Limb (tissue), 2 donors: ENCODE measurements at regions not wholly inside any gene's neighbourhood (a gene's known extent, or its start where the extent isn't known, plus 50 kb on each side); places are given as distances from the start of the nearest gene placed in this dataset.

Source experiments
- DNase-seq, 2 donors: peaks; one replicate each; pipeline ENCODE4 v3.0.0-alpha.2; 2016; ENCODE audit errors: extremely low spot score in 2 of 2

GRCh38 chr11:133787379-133788141, 57.8 kb downstream of the SPATA19 start:
- DNase-seq, result peak; percentile 36 to 59

GRCh38 chr11:133785795-133786340, 59.4 kb downstream of the SPATA19 start:
- no peak for DNase-seq

GRCh38 chr11:133784359-133784758, 61.0 kb downstream of the SPATA19 start:
- DNase-seq, result no peak

GRCh38 chr11:133782116-133782725, 63.1 kb downstream of the SPATA19 start:
- no peak for DNase-seq

GRCh38 chr11:133778161-133778560, 67.2 kb downstream of the SPATA19 start:
- DNase-seq, result no peak

- DNase-seq, result no peak
Measured at GRCh38 chr11:133776671-133777367, 68.5 kb downstream of the SPATA19 start.

- DNase-seq, result no peak
Measured at GRCh38 chr11:133762538-133762937, 82.8 kb downstream of the SPATA19 start.

GRCh38 chr11:133753150-133753549, 92.2 kb downstream of the SPATA19 start:
- DNase-seq, result no peak

GRCh38 chr11:133749841-133750240, 95.5 kb downstream of the SPATA19 start:
- DNase-seq, result no peak

GRCh38 chr11:133747409-133747808, 97.9 kb downstream of the SPATA19 start:
- DNase-seq, result no peak

GRCh38 chr11:133746663-133747306, 98.5 kb downstream of the SPATA19 start:
- no peak for DNase-seq

- no peak for DNase-seq
Measured at GRCh38 chr11:133745791-133746190, 99.5 kb downstream of the SPATA19 start.

- no peak for DNase-seq
Measured at GRCh38 chr11:133742353-133742752, 103.0 kb downstream of the SPATA19 start.

GRCh38 chr11:133740963-133741362, 104.3 kb downstream of the SPATA19 start:
- DNase-seq, result no peak

- DNase-seq, result no peak
Measured at GRCh38 chr11:133739481-133739880, 105.8 kb downstream of the SPATA19 start.

- DNase-seq, result no peak
Measured at GRCh38 chr11:133738624-133739023, 106.7 kb downstream of the SPATA19 start.

- DNase-seq, result no peak
Measured at GRCh38 chr11:133733631-133734030, 111.7 kb downstream of the SPATA19 start.

- no peak for DNase-seq
Measured at GRCh38 chr11:133732109-133732674, 113.1 kb downstream of the SPATA19 start.

GRCh38 chr11:133727774-133728173, 117.5 kb downstream of the SPATA19 start:
- DNase-seq, result no peak

- no peak for DNase-seq
Measured at GRCh38 chr11:133726542-133726941, 118.8 kb downstream of the SPATA19 start.

GRCh38 chr11:133724116-133724515, 121.2 kb downstream of the SPATA19 start:
- no peak for DNase-seq
